ENCODE measurements at regions not wholly inside any gene's neighbourhood (a gene's known extent, or its start where the extent isn't known, plus 50 kb on each side); places are given as distances from the start of the nearest gene placed in this dataset.

DNA sequence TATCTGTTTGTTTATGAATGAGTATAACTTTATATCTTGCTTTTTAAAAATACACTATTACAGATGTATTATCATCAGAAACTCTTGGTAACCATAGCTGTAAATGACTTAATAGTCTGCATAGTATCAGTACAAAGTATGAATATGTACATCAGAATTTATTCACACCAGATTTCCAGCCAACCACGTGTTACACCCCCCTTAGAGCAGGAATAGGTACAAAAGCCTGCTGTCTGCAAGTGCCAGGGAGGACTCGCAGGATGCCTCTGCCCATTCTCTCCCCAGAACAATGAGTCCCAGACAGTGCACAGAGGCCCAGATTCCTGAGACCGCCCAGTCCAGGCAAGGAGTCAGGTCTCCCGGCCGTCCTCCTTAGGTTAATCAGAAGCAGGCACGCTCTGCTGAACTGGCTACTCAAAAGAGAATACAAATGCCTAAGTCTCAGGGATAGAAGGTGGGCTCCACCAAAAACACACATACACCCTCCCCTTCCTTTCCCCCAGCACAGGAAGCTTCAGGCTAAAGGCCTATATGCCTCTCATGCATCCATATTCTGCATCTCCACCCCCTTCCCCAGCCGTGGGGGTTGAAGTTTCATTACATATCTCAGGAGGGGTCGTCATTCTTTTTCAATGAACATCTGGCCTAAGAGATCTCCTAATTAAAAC lies 159.1 kb upstream of the CDH11 start:
- Histone ChIP-seq H3K4me1 (ENCODE audit: low read depth) (no peaks in the 10 kb centered on the region), H3K9me3 (no peaks in the 10 kb centered on the region), H3K4me3 (no peak overlapping the region), H3K36me3 (ENCODE audit: low read depth) (no peaks in the 10 kb centered on the region)
- TF ChIP-seq, protein P1, sequence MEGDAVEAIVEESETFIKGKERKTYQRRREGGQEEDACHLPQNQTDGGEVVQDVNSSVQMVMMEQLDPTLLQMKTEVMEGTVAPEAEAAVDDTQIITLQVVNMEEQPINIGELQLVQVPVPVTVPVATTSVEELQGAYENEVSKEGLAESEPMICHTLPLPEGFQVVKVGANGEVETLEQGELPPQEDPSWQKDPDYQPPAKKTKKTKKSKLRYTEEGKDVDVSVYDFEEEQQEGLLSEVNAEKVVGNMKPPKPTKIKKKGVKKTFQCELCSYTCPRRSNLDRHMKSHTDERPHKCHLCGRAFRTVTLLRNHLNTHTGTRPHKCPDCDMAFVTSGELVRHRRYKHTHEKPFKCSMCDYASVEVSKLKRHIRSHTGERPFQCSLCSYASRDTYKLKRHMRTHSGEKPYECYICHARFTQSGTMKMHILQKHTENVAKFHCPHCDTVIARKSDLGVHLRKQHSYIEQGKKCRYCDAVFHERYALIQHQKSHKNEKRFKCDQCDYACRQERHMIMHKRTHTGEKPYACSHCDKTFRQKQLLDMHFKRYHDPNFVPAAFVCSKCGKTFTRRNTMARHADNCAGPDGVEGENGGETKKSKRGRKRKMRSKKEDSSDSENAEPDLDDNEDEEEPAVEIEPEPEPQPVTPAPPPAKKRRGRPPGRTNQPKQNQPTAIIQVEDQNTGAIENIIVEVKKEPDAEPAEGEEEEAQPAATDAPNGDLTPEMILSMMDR (IDR thresholded peaks at IDR 0.05), result no peak
- intact Hi-C loops (cut with DNase I, micrococcal nuclease), result no loop called here
- ATAC-seq, result no peak
- DNase-seq, result no peak

DNA sequence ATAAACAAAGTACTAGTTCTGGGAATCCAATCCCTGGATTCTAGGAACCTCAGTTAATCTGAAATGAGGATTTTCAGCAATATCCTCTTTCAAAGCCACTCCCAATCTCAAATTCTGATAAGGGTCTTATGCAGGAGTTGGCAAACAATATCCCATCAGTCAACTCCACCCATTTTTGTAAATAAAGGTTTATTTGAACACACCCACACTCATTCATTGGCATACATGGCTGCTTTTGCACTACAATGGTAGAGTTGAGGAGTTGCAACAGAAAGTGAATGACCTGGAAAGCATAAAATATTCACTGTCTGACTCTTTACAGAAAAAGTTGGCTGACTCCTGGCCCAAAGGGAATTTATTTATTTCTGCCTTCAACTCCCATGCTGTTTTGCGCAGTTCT lies 157.7 kb upstream of the CDH11 start:
- no peaks in the 10 kb centered on the region for H3K9me3 ChIP-seq
- TF ChIP-seq, protein P1 (IDR thresholded peaks at IDR 0.05), result no peak
- no peaks in the 10 kb centered on the region for H3K36me3 ChIP-seq (ENCODE audit: low read depth)
- no peaks in the 10 kb centered on the region for H3K4me1 ChIP-seq (ENCODE audit: low read depth)
- intact Hi-C loops (cut with DNase I, micrococcal nuclease), result loop anchor here in 1 of 2 donors (10.0 kb wide), 1 partner anchor 75 kb away; no protein-coding TSS in a partner anchor
- DNase-seq, result no peak
- no peak overlapping the region for H3K4me3 ChIP-seq
- no peak for ATAC-seq

DNA sequence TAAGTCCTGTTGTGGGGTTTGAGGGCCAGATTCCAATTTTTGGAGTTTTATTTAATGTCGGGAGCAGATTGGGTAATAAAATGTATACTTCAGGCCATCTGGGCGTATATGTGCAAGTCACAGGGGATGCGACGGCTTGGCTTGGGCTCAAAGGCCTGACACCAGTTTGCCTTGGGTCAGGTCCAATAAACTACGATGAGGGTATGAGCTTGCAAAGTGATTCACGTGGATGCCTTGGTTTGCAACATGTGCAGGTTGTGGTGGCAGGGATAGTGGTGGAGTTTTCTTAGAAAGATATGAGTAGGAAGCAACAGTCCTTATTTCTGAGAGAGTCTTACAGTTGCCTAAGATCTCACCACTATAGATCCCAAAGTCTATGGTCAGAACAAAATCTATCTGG lies 157.0 kb upstream of the CDH11 start:
- no peak overlapping the region for H3K4me3 ChIP-seq
- TF ChIP-seq, protein P1 (IDR thresholded peaks at IDR 0.05), result no peak
- ATAC-seq (no peak), DNase-seq (no peak)
- H3K36me3 ChIP-seq (ENCODE audit: low read depth), result no peaks in the 10 kb centered on the region
- no peaks in the 10 kb centered on the region for H3K4me1 ChIP-seq (ENCODE audit: low read depth)
- no peaks in the 10 kb centered on the region for H3K9me3 ChIP-seq
- intact Hi-C loops (cut with DNase I, micrococcal nuclease), result loop anchor here in 1 of 2 donors (10.0 kb wide), 1 partner anchor 74 kb away; no protein-coding TSS in a partner anchor

DNA sequence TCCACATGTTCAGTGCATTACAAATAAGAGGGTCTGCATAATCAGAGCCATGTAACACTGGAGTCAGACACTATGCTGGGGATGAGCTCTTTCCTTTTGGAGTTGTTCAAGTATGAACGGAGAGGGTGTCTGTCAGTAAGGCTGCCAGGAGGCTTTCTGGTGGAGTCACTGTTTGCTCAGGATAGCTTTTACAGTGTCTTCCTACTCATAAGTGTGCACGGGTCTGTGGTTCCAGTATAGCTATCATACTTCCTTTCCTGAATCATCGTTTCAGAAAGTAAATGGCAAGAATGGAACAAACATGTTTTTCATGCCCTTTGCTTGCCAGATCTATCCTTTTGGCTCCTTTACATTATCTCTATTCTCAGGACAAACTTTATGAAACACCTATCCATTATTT lies 152.7 kb upstream of the CDH11 start:
- Histone ChIP-seq H3K9me3 (no peaks in the 10 kb centered on the region), H3K4me3 (no peak overlapping the region), H3K36me3 (ENCODE audit: low read depth) (no peaks in the 10 kb centered on the region), H3K4me1 (ENCODE audit: low read depth) (no peaks in the 10 kb centered on the region)
- TF ChIP-seq, protein P1 (IDR thresholded peaks at IDR 0.05), result no peak
- intact Hi-C loops (cut with DNase I, micrococcal nuclease), result loop anchor here in 1 of 2 donors (10.0 kb wide), 1 partner anchor 70 kb away; no protein-coding TSS in a partner anchor
- DNase-seq, result no peak
- no peak for ATAC-seq

GRCh38 chr16:65272699-65273414 lies 151.0 kb upstream of the CDH11 start:
- ATAC-seq (no peak), DNase-seq (no peak)
- H3K4me3 ChIP-seq, result no peak overlapping the region
- no peaks in the 10 kb centered on the region for H3K36me3 ChIP-seq (ENCODE audit: low read depth)
- TF ChIP-seq, protein P1 (IDR thresholded peaks at IDR 0.05), result no peak
- H3K4me1 ChIP-seq (ENCODE audit: low read depth), result no peaks in the 10 kb centered on the region
- intact Hi-C loops (cut with DNase I, micrococcal nuclease), result loop anchor here in 1 of 2 donors (10.0 kb wide), 1 partner anchor 68 kb away; no protein-coding TSS in a partner anchor
- H3K9me3 ChIP-seq, result no peaks in the 10 kb centered on the region
